Natural killer cell treated with Interleukin-12 subunit alpha and Interleukin-12 subunit beta and Interleukin-15 and Interleukin-18, amount 100 ng/mL, for 72 hours (primary cell): ENCODE measurements at regions not wholly inside any gene's neighbourhood (a gene's known extent, or its start where the extent isn't known, plus 50 kb on each side); places are given as distances from the start of the nearest gene placed in this dataset.

ENCODE experiments used
- ATAC-seq, 2 donors: fragments of 150-1000 bp; cut with Tn5 transposase in 1 of 2; sonication (Bioruptor Pico), chemical (Tn5 transposase) in 1 of 2; 2 replicates each; pipeline ENCODE4 v1.10.0; 2021
- DNase-seq: peaks from one replicate; pipeline ENCODE4 v3.0.0; 2022; ENCODE audit warnings: low spot score
- H3K27ac Mint-ChIP-seq, 2 donors: 1 replicate in 1 of 2; 2 replicates in 1 of 2; pipeline ENCODE4 v1.8.0; 2022; ENCODE audit warnings: mixed read lengths in 2 of 2, mild to moderate bottlenecking in 1 of 2, moderate library complexity in 1 of 2
- H3K27me3 Mint-ChIP-seq, 2 donors: 1 replicate in 1 of 2; 2 replicates in 1 of 2; pipeline ENCODE4 v1.8.0; 2022; ENCODE audit warnings: mixed read lengths in 2 of 2
- H3K36me3 Mint-ChIP-seq: one replicate; pipeline ENCODE4 v1.8.0; 2022; ENCODE audit warnings: mixed read lengths
- H3K4me1 Mint-ChIP-seq, 2 donors: 1 replicate in 1 of 2; 2 replicates in 1 of 2; pipeline ENCODE4 v1.8.0; 2022; ENCODE audit warnings: low read depth in 2 of 2, mixed read lengths in 2 of 2, mild to moderate bottlenecking in 1 of 2
- H3K4me3 Mint-ChIP-seq: one replicate; pipeline ENCODE4 v1.8.0; 2022; ENCODE audit warnings: mixed read lengths
- H3K9me3 Mint-ChIP-seq: 2 replicates; pipeline ENCODE4 v1.8.0; 2022; ENCODE audit warnings: mixed read lengths

GRCh38 chr14:103198131-103199105, 75.2 kb downstream of the TNFAIP2 start:
- DNase-seq = no peak
- Mint-ChIP-seq H3K27ac (no peak overlapping the region), H3K4me3 (no peak overlapping the region), H3K9me3 (no peaks in the 10 kb centered on the region), H3K36me3 (no peaks in the 10 kb centered on the region), H3K4me1 (no peaks in the 10 kb centered on the region), H3K27me3 (peaks cover 7 to 19% of the 10 kb centered on the region in 2 donors)
- no peak for ATAC-seq

DNA sequence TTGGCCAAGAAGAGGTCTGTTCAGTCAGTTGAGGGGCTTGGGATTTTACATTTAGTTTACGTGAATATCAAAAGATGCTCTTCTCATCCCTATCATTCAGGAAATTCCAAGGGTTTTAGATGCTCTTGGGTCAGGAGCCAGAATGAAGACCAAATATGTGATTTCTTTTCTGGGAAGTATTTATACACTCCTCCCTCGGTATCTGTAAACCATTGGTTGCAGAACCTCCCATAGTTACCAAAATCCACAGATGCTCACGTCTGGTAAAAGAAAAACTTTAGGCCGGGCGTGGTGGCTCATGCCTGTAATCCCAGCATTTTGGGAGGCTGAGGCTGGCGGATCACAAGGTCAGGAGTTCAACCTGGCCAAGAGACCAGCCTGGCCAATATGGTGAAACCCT, 75.9 kb downstream of the TNFAIP2 start:
- Mint-ChIP-seq H3K27me3 (peaks cover 13 to 19% of the 10 kb centered on the region in 2 donors), H3K4me3 (no peak overlapping the region), H3K27ac (no peak overlapping the region), H3K36me3 (peaks cover 5% of the 10 kb centered on the region), H3K9me3 (peaks cover 5% of the 10 kb centered on the region), H3K4me1 (no peaks in the 10 kb centered on the region)
- no peak for ATAC-seq
- no peak for DNase-seq

- DNase-seq = no peak
- no peak for ATAC-seq
- H3K27me3 Mint-ChIP-seq = peaks cover 10 to 14% of the 10 kb centered on the region in 2 donors
- H3K4me3 Mint-ChIP-seq = no peak overlapping the region
- H3K9me3 Mint-ChIP-seq = peaks cover 10% of the 10 kb centered on the region
- peaks cover 12% of the 10 kb centered on the region for H3K36me3 Mint-ChIP-seq
- H3K4me1 Mint-ChIP-seq = no peaks in the 10 kb centered on the region
- H3K27ac Mint-ChIP-seq = no peak overlapping the region
These were observed 78.5 kb downstream of the TNFAIP2 start for GRCh38 chr14:103201801-103202200.

DNA sequence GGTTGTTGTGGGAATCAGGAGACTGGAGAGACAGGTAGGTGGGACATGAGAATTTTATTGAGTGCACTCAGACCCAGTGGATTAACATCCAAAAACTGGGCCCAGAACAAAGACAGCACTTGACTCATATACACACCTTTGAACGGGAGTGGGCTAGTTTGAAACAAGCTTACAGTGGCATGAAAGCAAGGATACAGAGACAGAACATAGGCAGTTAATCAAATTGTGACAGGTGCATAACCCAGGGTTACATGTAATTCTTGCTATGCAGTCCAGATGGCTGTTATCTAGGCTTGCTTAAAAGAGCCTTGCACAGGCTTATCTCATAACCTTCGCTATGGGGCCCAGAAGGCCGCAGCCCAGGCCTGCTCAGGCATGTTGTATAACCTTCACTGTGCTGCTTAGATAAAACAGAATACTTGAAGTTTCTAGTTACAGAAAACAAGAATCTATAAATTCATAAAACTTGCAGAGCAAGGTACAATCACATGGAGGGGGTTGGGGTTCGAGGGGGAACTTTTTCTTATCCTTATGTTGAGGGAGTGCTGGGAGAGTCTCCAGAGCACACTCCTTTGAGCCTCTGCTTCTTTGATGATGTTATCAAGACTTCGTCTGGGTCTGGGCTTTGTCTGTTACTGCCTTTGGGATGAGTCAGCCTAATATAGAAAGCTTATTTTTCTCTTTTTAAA, 81.7 kb downstream of the TNFAIP2 start:
- no peak for ATAC-seq
- Mint-ChIP-seq H3K27me3 (peaks cover 10 to 18% of the 10 kb centered on the region in 2 donors), H3K4me1 (no peaks in the 10 kb centered on the region), H3K36me3 (peaks cover 16% of the 10 kb centered on the region), H3K4me3 (no peak overlapping the region), H3K27ac (no peak overlapping the region), H3K9me3 (peaks cover 10% of the 10 kb centered on the region)
- DNase-seq = no peak

- no peak overlapping the region for H3K4me3 Mint-ChIP-seq
- H3K27ac Mint-ChIP-seq = no peak overlapping the region
- peaks cover 12 to 18% of the 10 kb centered on the region in 2 donors for H3K27me3 Mint-ChIP-seq
- ATAC-seq (no peak), DNase-seq (no peak)
- H3K36me3 Mint-ChIP-seq = peaks cover 16% of the 10 kb centered on the region
- peaks cover 10% of the 10 kb centered on the region for H3K9me3 Mint-ChIP-seq
- H3K4me1 Mint-ChIP-seq = no peaks in the 10 kb centered on the region
These were observed 82.3 kb downstream of the TNFAIP2 start for GRCh38 chr14:103205541-103205906.

GRCh38 chr14:103206023-103206481, 82.8 kb downstream of the TNFAIP2 start:
- Mint-ChIP-seq H3K9me3 (peaks cover 10% of the 10 kb centered on the region), H3K4me1 (no peaks in the 10 kb centered on the region), H3K27ac (no peak overlapping the region), H3K36me3 (peaks cover 16% of the 10 kb centered on the region), H3K4me3 (no peak overlapping the region), H3K27me3 (peaks cover 10 to 18% of the 10 kb centered on the region in 2 donors)
- DNase-seq (no peak), ATAC-seq (peak in 1 of 2 donors; percentile 20)

- H3K27ac Mint-ChIP-seq = no peak overlapping the region
- no peaks in the 10 kb centered on the region for H3K4me1 Mint-ChIP-seq
- peaks cover 8 to 18% of the 10 kb centered on the region in 2 donors for H3K27me3 Mint-ChIP-seq
- peaks cover 16% of the 10 kb centered on the region for H3K36me3 Mint-ChIP-seq
- no peak for DNase-seq
- H3K4me3 Mint-ChIP-seq = no peak overlapping the region
- H3K9me3 Mint-ChIP-seq = peaks cover 10% of the 10 kb centered on the region
- ATAC-seq = no peak
These were observed 83.7 kb downstream of the TNFAIP2 start for GRCh38 chr14:103206836-103207387.

DNA sequence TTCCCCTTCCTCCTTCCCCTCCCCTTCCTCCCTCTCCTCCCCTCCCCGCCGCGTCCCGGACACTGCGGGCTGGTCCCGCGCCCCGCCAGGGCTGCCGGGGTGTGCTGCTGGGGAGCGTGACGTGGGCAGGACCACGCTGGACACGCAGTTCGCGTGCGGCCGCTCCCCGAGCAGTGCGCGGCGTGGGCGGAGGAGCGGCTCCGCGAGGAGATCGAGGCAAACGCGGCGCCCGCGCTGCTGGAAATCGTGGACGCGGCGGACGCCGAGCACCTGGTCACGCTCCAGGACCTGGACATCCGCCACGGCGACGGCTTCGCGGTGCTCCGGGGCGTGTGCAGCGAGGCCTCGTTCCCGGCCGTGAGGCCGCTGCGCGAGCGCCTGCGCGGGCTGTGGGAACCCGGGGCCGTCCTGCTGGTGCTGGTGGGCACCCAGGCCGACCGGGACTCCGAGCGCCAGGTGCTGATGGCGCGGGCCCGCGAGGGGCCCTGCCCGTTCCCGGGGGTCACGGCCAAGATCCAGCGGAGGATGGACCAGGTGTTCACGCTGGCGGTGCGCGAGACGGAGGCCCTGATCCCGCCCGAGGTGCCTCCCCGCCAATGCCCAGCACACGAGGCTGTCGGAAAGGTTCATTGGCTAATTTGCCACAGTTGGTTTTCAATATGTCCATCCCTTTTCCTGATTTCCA, 84.3 kb downstream of the TNFAIP2 start:
- Mint-ChIP-seq H3K36me3 (peaks cover 16% of the 10 kb centered on the region), H3K27ac (no peak overlapping the region)
- no peak for DNase-seq

GRCh38 chr14:103209054-103209453, 85.8 kb downstream of the TNFAIP2 start:
- H3K27ac Mint-ChIP-seq = no peak overlapping the region
- peaks cover 12% of the 10 kb centered on the region for H3K36me3 Mint-ChIP-seq
- ATAC-seq (no peak), DNase-seq (no peak)
- no peak overlapping the region for H3K4me3 Mint-ChIP-seq
- peaks cover 5% of the 10 kb centered on the region for H3K9me3 Mint-ChIP-seq
- peaks cover 14 to 20% of the 10 kb centered on the region in 2 donors for H3K27me3 Mint-ChIP-seq
- no peaks in the 10 kb centered on the region for H3K4me1 Mint-ChIP-seq

More for the DNA sequence above, 84.3 kb downstream of the TNFAIP2 start:
- no peak overlapping the region for H3K4me3 Mint-ChIP-seq
- peaks cover 11 to 24% of the 10 kb centered on the region in 2 donors for H3K27me3 Mint-ChIP-seq
- no peaks in the 10 kb centered on the region for H3K4me1 Mint-ChIP-seq
- peaks cover 10% of the 10 kb centered on the region for H3K9me3 Mint-ChIP-seq
- ATAC-seq = no peak

- H3K4me1 Mint-ChIP-seq = no peaks in the 10 kb centered on the region
- peaks cover 7% of the 10 kb centered on the region for H3K36me3 Mint-ChIP-seq
- peaks cover 14 to 19% of the 10 kb centered on the region in 2 donors for H3K27me3 Mint-ChIP-seq
- no peak for ATAC-seq
- peaks cover 4% of the 10 kb centered on the region for H3K9me3 Mint-ChIP-seq
- H3K4me3 Mint-ChIP-seq = no peak overlapping the region
- no peak overlapping the region for H3K27ac Mint-ChIP-seq
- DNase-seq = no peak
These were observed 86.2 kb downstream of the TNFAIP2 start for GRCh38 chr14:103209506-103209905.

DNA sequence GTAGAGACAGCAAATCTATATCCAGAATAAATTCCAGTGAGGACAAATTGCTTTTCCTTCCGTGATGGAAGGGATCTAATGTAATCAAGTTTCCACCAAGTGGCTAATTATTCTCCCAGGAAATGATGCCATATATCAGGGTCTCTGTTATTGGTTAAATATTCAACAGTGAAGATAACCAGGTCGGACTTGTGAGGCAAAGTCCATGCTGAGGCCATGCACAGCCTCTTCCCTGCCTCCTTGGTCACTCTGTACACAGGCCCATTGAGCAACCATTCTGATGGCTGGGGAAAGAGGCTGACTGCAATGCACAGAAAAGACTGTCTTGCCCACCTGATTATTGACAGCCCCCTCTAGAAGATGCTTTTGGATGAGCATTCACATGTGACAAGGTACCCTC, 90.1 kb downstream of the TNFAIP2 start:
- Mint-ChIP-seq H3K9me3 (no peaks in the 10 kb centered on the region), H3K36me3 (peaks cover 4% of the 10 kb centered on the region), H3K27me3 (peaks cover 18 to 30% of the 10 kb centered on the region in 2 donors), H3K4me1 (no peaks in the 10 kb centered on the region), H3K4me3 (no peak overlapping the region), H3K27ac (no peak overlapping the region)
- ATAC-seq (no peak), DNase-seq (no peak)

- H3K27me3 Mint-ChIP-seq = peaks cover 21 to 24% of the 10 kb centered on the region in 2 donors
- H3K4me1 Mint-ChIP-seq = no peaks in the 10 kb centered on the region
- ATAC-seq (no peak), DNase-seq (no peak)
- H3K36me3 Mint-ChIP-seq = no peaks in the 10 kb centered on the region
- no peak overlapping the region for H3K27ac Mint-ChIP-seq
- no peaks in the 10 kb centered on the region for H3K9me3 Mint-ChIP-seq
- H3K4me3 Mint-ChIP-seq = no peak overlapping the region
These were observed 91.2 kb downstream of the TNFAIP2 start for GRCh38 chr14:103214461-103214958.

DNA sequence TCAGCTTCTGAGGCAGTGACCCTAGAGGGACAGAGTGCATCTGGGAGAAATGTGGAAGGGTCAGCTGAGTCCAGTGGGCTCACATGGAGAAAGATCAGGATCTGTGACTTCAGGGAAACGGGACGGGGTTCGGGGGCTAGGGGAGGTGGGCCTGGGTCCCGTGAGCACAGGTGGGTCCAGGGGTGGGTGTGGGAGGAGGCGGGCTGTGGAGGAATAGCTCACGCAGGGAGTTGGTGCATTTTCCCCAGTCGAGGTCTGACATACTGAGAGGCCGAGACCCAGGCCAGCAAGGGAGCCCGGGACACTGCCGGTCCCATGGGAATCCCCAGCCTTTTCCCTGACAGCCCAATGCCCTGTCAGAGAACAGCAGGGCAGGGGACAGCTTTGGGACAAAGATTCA, 93.1 kb downstream of the TNFAIP2 start:
- Mint-ChIP-seq H3K27me3 (peaks cover 23 to 24% of the 10 kb centered on the region in 2 donors), H3K4me3 (no peak overlapping the region), H3K36me3 (no peaks in the 10 kb centered on the region), H3K9me3 (no peaks in the 10 kb centered on the region), H3K27ac (no peak overlapping the region), H3K4me1 (no peaks in the 10 kb centered on the region)
- ATAC-seq = no peak
- no peak for DNase-seq
